Stimulated activated CD8-positive, alpha-beta memory T cell treated with anti-CD3 and anti-CD28 coated beads, Interleukin-7, amount 100 ng/mL, for 1 hour (primary cell): ENCODE measurements at regions not wholly inside any gene's neighbourhood (a gene's known extent, or its start where the extent isn't known, plus 50 kb on each side); places are given as distances from the start of the nearest gene placed in this dataset.
"Not testable (repeated sequence)": the region's sequence is repeated elsewhere in the genome, so short reads cannot be mapped to it uniquely, and the experiment has no call there.

Experiments
- DNase-seq, 2 donors: peaks; one replicate each; pipeline ENCODE4 v3.0.0-alpha.2; 2020; ENCODE audit warnings: low read depth in 2 of 2

DNA sequence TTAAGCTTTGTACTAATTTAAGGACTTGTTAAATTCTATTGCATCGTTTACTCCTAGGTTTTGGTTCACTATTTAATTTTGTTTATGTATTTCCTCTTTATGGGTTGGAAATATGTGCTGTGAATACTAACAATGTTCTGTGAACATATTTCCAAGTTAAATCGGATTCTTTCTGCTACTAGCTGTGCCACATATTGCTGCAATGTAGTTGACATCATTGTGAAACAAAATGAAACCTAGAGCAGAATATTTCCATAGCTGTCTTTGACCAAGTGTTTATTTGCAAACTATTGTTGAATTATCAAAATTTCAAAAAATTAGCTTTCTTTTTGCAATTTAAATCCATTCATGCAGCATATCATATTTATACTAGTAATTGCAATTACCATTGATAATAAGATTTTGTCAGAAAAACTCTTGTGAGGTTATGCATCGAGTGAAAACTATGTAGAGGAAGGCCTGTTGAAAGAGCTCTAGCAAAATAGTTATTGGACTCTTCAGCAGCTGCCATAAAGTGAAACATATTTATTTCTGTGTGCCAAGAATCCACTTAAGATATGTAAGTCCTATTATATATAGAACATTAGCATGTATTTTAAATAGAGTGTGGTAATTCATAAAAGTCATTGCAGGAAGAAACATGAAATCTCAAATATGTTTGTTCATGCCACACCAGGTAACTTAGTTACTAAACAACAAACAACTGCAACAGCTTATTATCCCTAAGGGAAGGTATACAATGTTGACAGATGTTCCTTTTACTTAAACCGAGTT is 575.1 kb downstream of the SLITRK6 start:
- DNase-seq: no peak

DNA sequence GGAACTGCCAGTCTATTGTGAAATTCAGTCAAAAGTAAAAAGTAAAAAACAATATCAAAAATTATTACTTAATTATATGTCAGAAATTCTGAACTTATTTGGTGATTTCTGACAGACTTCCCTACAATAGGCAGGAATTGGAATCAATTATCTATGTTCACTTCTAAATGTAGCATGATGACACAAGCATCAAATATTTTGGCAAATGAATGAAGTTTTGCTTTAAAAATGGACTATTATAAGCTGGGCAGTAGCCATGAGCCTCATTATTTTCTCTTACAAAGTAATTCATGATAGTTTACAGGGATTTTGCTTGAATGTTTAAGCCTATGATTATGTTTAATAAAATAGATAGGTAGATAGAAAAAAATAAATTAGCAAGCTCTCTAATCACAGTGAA is 582.6 kb downstream of the SLITRK6 start:
- no peak for DNase-seq

DNA sequence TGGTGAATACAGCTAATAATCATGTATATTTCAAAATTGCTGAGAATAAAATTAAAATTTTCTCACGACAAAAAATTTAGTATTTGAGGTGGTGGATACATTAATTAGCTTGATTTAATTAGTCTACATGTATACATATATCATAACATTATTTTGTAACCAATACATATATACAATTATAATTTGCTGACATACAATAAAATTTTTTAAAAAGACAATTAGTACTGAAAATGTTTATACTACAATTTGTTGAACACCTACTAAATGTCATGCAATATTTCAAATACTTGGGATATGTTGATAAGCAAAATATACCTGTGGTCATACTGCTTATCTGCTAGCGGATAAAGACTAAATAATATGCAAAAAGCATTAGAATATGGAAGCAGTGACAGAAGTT is 586.5 kb downstream of the SLITRK6 start:
- DNase-seq: no peak

DNA sequence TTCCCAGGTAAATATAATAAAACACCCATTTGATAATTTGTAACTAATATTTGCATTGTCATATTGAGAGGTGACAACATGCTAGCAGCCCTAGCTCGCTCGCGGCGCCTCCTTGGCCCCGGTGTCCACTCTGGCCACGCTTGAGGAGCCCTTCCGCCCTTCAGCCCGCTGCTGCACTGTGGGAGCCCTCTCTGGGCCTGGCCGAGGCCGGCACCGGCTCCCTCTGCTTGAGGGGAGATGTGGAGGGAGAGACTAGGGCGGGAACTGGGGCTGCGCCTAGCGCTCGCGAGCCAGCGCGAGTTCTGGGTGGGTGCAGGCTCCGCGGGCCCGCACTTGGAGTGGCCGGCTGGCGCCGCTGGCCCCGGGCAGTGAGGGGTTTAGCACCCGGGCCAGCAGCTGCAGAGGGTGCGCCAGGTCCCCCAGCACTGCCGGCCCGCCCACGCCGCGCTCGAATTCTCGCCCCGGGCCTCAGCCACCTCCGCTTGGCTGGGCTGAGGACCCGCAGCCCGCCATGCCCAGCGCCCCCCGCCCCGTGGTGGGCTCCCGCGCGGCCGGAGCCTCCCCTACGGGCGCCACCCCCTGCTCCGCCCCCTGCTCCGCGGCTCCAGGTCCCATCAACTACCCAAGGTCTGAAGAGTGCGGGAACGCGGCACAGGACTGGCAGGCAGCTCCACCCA is 594.4 kb downstream of the SLITRK6 start:
- no peak for DNase-seq

DNA sequence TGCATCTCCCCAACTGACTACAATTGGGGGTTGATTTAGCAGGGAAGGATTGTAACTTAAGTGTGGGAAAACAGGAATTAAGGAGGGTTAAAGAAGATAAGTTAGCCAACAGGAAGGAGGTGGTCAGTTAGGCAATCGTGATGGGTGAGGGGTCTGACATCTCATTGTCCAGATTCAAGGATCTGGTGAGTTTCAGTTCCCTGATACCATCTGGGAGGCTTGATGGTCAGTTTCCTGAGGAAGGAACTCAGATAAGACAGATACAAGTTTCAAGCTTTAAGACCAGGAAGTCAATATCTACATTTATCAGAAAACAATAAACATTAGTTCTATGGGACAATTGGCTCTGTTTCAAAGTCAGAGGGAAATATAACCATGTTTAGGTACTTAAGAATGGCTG is 601.8 kb downstream of the SLITRK6 start:
- DNase-seq: no peak

DNA sequence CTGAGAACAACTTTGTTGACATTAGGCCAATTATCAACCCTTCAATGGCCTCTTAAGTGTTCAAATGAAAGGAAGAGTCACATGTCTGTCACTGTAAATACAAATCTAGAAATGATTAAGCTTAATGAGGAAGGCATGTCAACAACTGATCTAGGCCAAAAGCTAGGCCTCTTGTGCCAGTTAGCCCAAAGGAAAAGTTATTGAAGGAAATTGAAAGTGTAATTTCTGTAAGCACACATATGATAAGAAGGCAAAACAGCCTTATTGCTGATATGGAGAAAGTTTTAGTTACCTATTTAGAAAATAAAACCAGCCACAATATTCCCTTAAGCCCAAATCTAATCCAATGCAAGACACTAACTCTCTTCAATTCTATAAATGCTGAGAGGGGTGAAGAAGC is 604.7 kb downstream of the SLITRK6 start:
- DNase-seq: no peak

DNA sequence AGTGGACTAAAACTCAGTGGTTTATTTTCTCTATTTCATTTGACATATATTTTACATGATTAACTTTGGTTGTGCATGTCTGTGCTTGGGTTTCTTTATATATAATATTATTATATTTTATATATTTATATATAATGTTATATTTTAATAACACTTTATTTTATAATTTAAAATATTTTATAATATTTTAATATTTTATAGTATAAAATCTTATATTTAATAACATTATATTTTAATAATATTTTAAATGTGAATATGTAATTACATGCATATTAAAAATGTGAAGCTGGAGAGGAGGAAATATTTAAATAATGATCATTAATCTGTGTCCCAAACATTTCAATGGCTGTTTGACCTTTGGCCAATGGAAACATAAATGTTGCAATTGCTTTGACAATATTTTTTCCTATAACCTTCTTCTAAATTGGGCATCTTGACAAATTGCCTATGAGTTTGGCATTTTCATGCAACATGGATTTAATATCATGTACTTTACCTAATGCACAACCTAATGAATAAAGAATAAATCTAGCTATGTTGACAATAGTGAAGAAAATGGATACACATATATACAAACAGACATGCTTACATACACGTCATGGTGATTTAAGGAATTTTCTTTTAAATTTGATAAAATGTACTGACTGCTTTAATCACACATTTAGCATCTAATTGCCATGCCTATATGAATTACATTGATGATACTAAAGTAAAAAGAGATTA is 607.1 kb downstream of the SLITRK6 start:
- DNase-seq: no peak

DNA sequence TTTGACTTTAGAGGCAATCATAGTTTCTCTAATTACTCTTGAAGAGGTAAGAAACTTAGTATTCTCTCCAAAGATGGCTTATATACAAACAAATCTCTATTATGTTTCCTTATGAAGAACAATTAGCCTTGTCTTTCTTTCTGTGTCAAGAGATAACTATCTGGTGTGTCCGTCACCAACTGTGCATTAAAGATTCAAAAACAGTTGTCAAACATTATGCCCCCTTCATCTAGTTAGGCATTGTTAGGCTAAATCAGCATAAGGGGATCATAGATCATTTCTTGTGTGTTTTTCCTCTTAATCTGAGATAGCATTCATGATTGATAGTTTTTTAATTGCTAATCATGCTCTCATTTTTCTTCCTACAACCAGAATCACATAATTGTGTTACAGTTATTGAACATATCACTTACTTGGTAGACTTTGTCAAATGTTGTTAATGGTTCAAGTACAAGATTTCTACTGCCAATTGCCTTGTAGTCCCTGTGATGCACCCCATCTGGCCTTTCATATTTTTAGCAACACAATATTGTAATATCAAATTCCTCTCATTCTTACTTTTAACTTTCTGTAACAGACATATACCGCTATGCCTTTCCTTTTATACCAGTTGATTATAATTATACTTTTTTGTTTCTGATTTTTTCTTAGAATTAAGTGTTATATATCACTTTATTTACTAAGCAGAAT is 612.7 kb downstream of the SLITRK6 start:
- no peak for DNase-seq

DNA sequence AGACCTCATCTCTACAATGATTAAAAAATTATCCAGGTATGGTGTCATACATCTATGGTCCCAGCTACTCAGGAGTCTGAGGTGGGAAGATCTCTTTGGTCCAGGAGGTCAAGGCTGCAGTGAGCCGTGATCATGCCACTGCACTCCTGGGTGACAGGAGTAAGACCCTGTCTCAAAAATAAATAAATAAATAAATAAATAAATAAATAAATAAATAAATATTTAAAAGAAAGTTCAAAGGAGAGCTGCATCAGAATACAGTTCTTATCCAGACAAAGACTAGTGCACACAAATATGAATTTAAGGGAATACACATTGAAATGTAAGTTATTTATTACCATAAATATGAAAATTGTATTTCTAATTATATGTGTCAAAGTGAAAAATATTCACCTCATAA is 624.9 kb downstream of the SLITRK6 start:
- DNase-seq: no peak

DNA sequence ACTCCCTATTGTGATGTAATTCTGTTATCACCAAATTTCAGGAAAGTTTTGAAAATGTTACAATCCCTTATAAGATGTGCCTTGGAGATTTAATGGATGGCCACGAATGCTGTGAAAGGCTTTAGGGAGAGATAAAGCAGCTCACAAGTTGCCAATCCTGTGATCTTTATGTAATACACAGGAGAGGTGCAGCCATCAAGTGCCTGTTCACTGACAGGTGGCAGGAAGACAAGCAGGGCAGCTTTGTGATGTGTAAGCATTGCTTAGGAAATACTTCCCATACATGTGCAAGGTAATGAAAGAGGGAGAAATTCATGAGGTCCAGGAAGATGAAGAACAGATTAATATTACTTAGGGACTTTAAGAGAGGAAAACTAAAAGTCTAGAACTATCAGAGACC is 628.8 kb downstream of the SLITRK6 start:
- no peak for DNase-seq

DNA sequence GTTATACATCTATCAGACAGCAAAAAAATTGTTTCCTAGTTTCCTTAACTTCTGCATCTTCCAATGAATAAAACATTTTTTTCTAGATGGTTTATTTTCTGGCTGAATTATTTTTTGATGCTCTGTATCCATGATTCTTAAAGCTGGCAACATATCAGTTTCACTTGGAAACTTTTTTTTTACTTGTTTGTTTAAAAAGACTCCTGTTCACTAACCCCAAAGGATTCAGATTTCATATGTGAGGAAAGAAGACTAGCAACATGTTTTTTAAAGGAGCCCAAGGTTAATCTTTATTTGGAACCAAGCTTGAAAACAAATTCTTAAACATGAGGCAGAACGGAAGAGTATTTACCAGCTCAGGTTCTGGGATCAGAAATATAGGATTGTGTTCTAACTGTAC is 632.3 kb downstream of the SLITRK6 start:
- no peak for DNase-seq

DNA sequence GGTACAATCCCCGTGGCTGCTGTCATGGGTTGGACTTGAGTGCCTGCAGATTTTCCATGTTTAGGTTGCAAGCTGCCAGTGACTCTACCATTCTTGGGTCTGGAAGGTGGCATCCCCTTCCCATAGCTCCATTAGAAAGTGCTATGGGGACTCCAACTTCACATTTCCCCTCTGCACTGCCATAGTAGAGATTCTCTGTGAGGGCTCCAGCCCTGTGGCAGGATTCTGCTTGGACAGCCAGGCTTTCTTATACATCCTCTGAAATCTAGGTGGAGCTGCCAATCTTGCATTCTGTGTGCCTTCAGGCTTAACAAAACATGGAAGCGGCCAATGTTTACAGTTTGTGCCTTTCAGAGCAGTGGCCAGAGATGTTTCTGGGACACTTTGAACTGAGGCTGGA is 636.2 kb downstream of the SLITRK6 start:
- no peak for DNase-seq

DNA sequence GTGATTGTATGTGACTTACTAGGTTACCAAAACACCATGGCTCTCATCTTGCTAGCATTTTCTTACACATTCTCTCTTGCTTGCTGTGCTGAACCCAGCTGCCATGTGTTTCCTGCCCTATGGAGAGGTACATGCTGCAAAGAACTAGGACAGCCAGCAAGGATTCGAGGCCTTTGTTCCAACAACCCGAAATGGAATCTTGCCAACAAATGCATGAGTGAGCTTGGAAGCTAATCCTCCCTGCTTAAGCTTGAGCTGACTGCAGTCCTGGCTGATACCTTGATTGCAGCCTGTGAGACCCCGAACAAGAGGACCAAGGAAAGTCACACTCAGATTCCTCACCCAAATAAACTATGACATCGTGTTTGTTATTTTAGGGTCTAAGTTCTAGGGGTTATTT is 651.2 kb downstream of the SLITRK6 start:
- DNase-seq: no peak

DNA sequence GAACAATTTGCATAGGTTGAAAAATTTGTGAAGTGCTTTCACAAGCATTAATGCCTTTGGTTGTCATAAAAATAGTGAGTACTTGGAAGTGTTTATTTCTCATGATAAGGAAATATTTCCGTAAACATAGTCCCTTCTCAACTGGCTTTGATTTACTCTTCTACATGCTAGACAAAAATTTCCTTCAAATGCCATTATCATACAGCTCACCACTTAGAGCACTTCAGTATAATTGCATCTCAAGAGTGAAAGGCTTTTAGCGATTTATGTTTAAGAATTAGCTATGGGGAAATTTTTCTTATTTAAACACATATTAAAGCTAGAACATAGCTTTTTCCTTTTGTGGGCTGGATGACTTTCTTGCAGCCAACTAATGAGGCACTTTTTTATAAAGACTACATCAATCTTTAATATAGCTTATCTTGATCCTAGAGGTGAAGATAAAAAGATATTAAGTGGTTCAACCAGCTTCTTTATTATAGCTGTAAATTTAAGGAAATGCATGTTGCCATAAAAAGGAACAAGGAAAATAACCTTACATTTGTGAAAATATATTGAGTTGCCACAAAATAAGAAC is 656.8 kb downstream of the SLITRK6 start:
- DNase-seq: no peak

DNA sequence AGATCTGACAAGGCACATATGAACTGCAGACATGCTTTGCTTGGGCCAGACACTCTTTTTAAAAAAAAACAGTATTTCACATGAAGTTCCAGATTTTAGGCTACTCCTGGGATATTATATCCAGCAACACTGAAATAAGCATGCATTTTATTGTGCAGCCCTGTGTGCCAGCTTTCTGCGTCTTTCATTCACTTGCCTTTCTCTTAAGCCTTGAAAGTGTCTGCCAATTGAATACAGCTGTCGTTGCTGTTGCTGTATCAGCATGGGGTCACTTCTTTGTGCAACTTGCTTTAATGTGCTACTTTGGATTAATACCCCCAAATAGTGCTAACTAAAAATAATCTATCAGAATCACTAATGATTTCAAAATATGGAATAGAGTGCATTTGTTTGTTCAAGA is 657.8 kb downstream of the SLITRK6 start:
- DNase-seq: no peak

DNA sequence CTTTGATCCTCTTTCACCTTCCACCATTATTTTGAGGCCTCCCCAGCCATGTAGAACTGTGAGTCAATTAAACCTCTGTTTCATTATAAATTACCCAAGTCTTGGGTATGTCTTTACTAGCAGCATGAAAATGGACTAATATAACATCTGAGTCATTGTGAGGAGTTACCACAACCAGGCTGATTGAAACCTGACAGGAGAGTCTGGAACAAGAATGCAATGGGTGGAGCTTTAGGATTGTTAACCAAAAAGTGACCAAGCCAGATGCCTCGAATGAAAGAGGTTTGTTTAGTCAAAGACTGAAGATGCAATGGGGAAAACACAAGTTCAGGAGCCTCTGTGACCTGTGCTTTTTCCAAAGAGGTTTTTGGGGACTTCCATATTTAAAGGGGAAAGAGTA is 659.0 kb downstream of the SLITRK6 start:
- DNase-seq: no peak

DNA sequence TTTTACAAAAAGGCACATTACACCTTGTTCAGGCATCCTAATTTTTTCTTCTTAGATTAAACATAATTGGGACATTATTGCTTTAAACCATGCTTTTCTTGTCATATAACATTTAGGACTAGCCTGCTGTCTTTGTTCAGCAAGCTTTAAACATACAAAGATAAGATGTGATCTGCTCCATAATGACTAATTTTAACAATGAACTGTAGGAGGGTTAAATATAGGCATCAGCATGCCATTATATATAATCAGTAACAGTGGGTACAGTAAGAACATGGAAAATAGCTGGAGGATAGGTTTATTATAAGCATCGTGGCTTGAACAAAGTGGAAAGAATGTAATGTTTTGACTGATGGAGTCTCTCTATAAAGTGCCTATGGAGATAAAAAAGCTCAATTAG is 661.7 kb downstream of the SLITRK6 start:
- no peak for DNase-seq

DNA sequence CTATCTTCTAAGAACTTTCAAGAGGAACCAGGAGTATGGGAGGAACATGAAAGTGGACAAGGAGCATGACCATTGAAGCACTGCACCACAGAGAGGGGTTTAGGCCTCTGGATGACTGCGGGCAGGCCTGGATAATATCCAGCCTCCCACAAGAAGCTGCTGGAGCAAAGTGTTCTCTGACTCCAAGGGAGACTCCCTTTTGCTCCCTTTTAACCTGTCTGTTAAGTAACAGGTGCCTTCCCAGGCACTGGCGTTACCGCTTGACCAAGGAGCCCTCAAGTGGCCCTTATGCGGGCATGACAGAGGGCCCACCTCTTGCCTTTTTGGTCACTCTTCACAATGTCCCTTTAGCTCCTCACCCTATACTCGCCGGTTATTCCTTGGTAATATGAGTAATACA is 666.2 kb downstream of the SLITRK6 start:
- no peak for DNase-seq

DNA sequence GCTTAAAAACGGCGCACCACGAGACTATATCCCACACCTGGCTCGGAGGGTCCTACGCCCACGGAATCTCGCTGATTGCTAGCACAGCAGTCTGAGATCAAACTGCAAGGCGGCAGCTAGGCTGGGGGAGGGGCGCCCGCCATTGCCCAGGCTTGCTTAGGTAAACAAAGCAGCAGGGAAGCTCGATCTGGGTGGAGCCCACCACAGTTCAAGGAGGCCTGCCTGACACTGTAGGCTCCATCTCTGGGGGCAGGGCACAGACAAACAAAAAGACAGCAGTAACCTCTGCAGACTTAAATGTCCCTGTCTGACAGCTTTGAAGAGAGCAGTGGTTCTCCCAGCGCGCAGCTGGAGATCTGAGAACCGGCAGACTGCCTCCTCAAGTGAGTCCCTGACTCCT is 675.7 kb downstream of the SLITRK6 start:
- DNase-seq: not testable (repeated sequence)

DNA sequence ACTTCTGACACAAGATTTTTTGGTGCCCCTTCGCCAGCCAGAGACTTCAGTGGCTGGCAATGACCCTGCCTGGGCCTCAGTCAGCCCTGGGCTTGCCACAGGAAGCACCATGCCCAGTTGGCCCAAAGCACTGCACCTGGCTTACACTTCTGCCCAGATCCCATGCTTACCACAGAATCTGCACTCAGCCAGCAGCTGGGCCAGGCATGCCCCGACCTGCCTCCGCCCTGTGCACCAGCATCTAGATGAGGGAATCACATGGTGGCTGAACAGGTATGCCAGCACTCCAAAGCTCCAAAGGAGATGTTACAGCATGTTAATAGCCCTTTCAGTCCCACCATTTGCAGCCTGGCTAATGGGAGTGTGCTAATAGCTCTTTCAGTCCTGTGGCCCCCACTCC is 690.9 kb downstream of the SLITRK6 start:
- no peak for DNase-seq

DNA sequence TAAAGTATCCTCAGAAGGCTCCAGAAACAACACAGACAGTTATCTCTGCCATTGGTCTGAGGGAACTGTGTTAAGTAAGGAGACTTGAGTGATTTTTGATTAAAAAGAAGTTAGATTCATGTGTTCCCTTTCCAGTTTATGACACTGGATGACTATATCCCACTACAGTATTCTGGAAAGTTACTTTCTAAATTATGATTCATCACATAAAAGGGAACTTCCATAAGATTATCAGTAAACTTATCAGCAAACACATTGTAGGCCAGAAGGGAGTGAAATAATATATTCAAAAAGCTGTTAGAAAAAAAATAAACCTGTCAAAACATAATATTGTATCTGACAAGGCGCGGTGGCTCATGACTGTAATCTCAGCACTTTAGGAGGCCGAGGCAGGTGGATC is 700.0 kb downstream of the SLITRK6 start:
- no peak for DNase-seq
